CD4-positive, alpha-beta memory T cell (primary cell): ENCODE measurements at regions not wholly inside any gene's neighbourhood (a gene's known extent, or its start where the extent isn't known, plus 50 kb on each side); places are given as distances from the start of the nearest gene placed in this dataset.

Experiments
- CTCF ChIA-PET: fragments of 350-600 bp; sonication (Branson Sonifier 250); formaldehyde crosslinking; loops from one replicate; lab custom pipeline; 2021; ENCODE audit warnings: inconsistent platforms; ENCODE audit not compliant: partially characterized antibody; lab: Charles Lee
- POLR2A ChIA-PET: fragments of 350-600 bp; sonication (Branson Sonifier 250); formaldehyde crosslinking; loops from one replicate; lab custom pipeline; 2021; ENCODE audit not compliant: partially characterized antibody; lab: Charles Lee
- DNase-seq, 5 donors: peaks; one replicate each; pipeline versions ENCODE4 v3.0.0 to v3.0.0-alpha.2; 2020 to 2022; ENCODE audit warnings: mixed read lengths in 1 of 5
- H3K27ac ChIP-seq: one replicate; pipeline ENCODE4 v1.7.0; 2013; ENCODE audit warnings: low read depth, low read length
- H3K27me3 ChIP-seq: 2 replicates; pipeline ENCODE4 v1.7.0; 2013; ENCODE audit warnings: mild to moderate bottlenecking, low read length, moderate library complexity; ENCODE audit not compliant: insufficient read depth
- H3K36me3 ChIP-seq: 2 replicates; pipeline ENCODE4 v1.7.0; 2013; ENCODE audit warnings: mild to moderate bottlenecking, low read length, moderate library complexity; ENCODE audit not compliant: insufficient read depth
- H3K4me1 ChIP-seq: 2 replicates; pipeline ENCODE4 v1.7.0; 2013; ENCODE audit warnings: mild to moderate bottlenecking, low read length, moderate library complexity; ENCODE audit not compliant: insufficient read depth
- H3K4me3 ChIP-seq, 2 donors: one replicate each; pipeline ENCODE4 v1.7.0; 2013; ENCODE audit warnings: low read length in 2 of 2, mild to moderate bottlenecking in 1 of 2
- H3K9me3 ChIP-seq, 2 donors: one replicate each; pipeline ENCODE4 v1.7.0; 2013; ENCODE audit warnings: low read length in 2 of 2, control low read depth in 1 of 2; ENCODE audit not compliant: control insufficient read depth in 1 of 2
- H3K27ac Mint-ChIP-seq, 7 donors: one replicate each; pipeline ENCODE4 v1.8.0; 2020 to 2021; ENCODE audit warnings: mixed read lengths in 7 of 7, mild to moderate bottlenecking in 6 of 7, inconsistent platforms in 3 of 7, moderate library complexity in 3 of 7
- H3K27me3 Mint-ChIP-seq, 2 donors: one replicate each; pipeline ENCODE4 v1.8.0; 2020 to 2021; ENCODE audit warnings: mixed read lengths in 2 of 2
- H3K36me3 Mint-ChIP-seq, 2 donors: one replicate each; pipeline ENCODE4 v1.8.0; 2020 to 2021; ENCODE audit warnings: mixed read lengths in 2 of 2, inconsistent platforms in 1 of 2, mild to moderate bottlenecking in 1 of 2
- H3K4me1 Mint-ChIP-seq, 4 donors: one replicate each; pipeline ENCODE4 v1.8.0; 2020 to 2021; ENCODE audit warnings: mixed read lengths in 4 of 4, mild to moderate bottlenecking in 1 of 4
- H3K4me3 Mint-ChIP-seq, 8 donors: one replicate each; pipeline ENCODE4 v1.8.0; 2020 to 2021; ENCODE audit warnings: mixed read lengths in 8 of 8, mild to moderate bottlenecking in 7 of 8, moderate library complexity in 6 of 8, inconsistent platforms in 3 of 8
- H3K9me3 Mint-ChIP-seq, 8 donors: one replicate each; pipeline ENCODE4 v1.8.0; 2020 to 2021; ENCODE audit warnings: mixed read lengths in 8 of 8, mild to moderate bottlenecking in 5 of 8, inconsistent platforms in 3 of 8, moderate library complexity in 1 of 8
- intact Hi-C: fragments of 100-400 bp; cut with micrococcal nuclease; formaldehyde crosslinking; loops from one replicate; pipeline ENCODE4 v1.15.1; 2023

DNA sequence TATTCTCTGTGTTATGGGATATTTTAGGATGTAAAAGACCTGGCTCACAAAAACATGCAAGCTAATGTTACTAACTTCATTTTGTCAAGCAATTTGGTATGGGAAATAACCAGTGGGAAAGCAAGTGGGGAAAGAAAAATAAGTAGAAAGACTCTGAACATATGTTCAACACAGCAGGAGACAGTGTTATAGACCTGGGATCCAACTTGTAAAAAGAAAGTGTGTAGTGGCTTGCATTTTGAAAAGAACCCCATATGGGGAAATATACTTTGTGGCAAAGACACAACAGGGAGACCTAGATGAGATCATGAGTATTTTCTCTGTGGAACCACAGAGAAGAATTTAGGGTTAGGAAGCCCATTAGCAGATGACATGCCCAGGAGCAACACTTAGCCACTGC lies 212.7 kb upstream of the NRIP1 start:
- Mint-ChIP-seq H3K36me3 (no peaks in the 10 kb centered on the region), H3K27ac (no peak overlapping the region), H3K4me3 (no peak overlapping the region), H3K9me3 (no peaks in the 10 kb centered on the region), H3K4me1 (no peaks in the 10 kb centered on the region), H3K27me3 (peaks cover 0 to 2% of the 10 kb centered on the region in 2 donors)
- CTCF ChIA-PET, result no interaction called here
- H3K4me1 ChIP-seq, result no peaks in the 10 kb centered on the region
- no peak overlapping the region for H3K27ac ChIP-seq
- no peak for DNase-seq
- no peaks in the 10 kb centered on the region for H3K36me3 ChIP-seq
- no peaks in the 10 kb centered on the region for H3K27me3 ChIP-seq
- POLR2A ChIA-PET, result no interaction called here
- H3K9me3 ChIP-seq, result no peaks in the 10 kb centered on the region
- intact Hi-C loops, result no loop called here
- H3K4me3 ChIP-seq, result no peak overlapping the region

- Histone ChIP-seq H3K9me3 (no peaks in the 10 kb centered on the region), H3K27ac (no peak overlapping the region), H3K4me1 (no peaks in the 10 kb centered on the region), H3K27me3 (no peaks in the 10 kb centered on the region), H3K36me3 (no peaks in the 10 kb centered on the region), H3K4me3 (no peak overlapping the region)
- H3K9me3 Mint-ChIP-seq, result no peaks in the 10 kb centered on the region
- peaks cover 0 to 2% of the 10 kb centered on the region in 2 donors for H3K27me3 Mint-ChIP-seq
- intact Hi-C loops, result no loop called here
- no peak overlapping the region for H3K4me3 Mint-ChIP-seq
- no peaks in the 10 kb centered on the region for H3K36me3 Mint-ChIP-seq
- ChIA-PET POLR2A (no interaction called here), CTCF (no interaction called here)
- H3K27ac Mint-ChIP-seq, result no peak overlapping the region
- no peaks in the 10 kb centered on the region for H3K4me1 Mint-ChIP-seq
- no peak for DNase-seq
Observed at GRCh38 chr21:15278279-15278678, 213.5 kb upstream of the NRIP1 start.

DNA sequence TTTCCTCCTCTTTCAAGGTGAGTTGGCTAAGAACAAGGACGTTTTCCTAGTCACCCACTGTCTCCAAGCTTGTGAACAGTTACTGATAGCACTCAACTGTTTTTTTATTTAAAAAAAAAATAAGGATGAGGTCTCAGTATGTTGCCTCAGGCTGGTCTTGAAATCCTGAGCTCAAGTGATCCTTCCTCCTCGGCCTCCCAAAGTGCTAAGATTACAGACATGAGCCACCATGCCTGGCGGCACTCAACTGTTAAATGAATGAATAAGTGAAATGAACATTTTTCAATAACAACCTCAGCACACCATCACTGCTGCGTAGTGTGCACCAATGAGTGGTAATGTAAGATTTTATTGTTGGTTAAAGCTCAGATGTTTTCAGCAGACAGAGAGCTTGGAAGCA lies 214.1 kb upstream of the NRIP1 start:
- ChIA-PET POLR2A (no interaction called here), CTCF (no interaction called here)
- Histone ChIP-seq H3K4me3 (no peak overlapping the region), H3K9me3 (no peaks in the 10 kb centered on the region), H3K27me3 (no peaks in the 10 kb centered on the region), H3K4me1 (no peaks in the 10 kb centered on the region), H3K27ac (no peak overlapping the region), H3K36me3 (no peaks in the 10 kb centered on the region)
- Mint-ChIP-seq H3K27ac (no peak overlapping the region), H3K27me3 (peaks cover 0 to 2% of the 10 kb centered on the region in 2 donors), H3K4me1 (no peaks in the 10 kb centered on the region), H3K9me3 (no peaks in the 10 kb centered on the region), H3K4me3 (no peak overlapping the region), H3K36me3 (no peaks in the 10 kb centered on the region)
- intact Hi-C loops, result no loop called here
- DNase-seq, result no peak

GRCh38 chr21:15279482-15279881 lies 214.7 kb upstream of the NRIP1 start:
- H3K27ac Mint-ChIP-seq, result no peak overlapping the region
- H3K27me3 Mint-ChIP-seq, result peaks cover 1 to 2% of the 10 kb centered on the region in 2 donors
- no peak for DNase-seq
- H3K36me3 Mint-ChIP-seq, result no peaks in the 10 kb centered on the region
- no peaks in the 10 kb centered on the region for H3K36me3 ChIP-seq
- no peak overlapping the region for H3K27ac ChIP-seq
- no peaks in the 10 kb centered on the region for H3K27me3 ChIP-seq
- ChIA-PET CTCF (no interaction called here), POLR2A (no interaction called here)
- H3K4me1 ChIP-seq, result no peaks in the 10 kb centered on the region
- H3K9me3 ChIP-seq, result no peaks in the 10 kb centered on the region
- intact Hi-C loops, result no loop called here
- H3K4me1 Mint-ChIP-seq, result no peaks in the 10 kb centered on the region
- H3K4me3 ChIP-seq, result no peak overlapping the region
- no peaks in the 10 kb centered on the region for H3K9me3 Mint-ChIP-seq
- no peak overlapping the region for H3K4me3 Mint-ChIP-seq

GRCh38 chr21:15281714-15282113 lies 216.9 kb upstream of the NRIP1 start:
- Mint-ChIP-seq H3K36me3 (no peaks in the 10 kb centered on the region), H3K4me3 (no peak overlapping the region), H3K27me3 (peaks cover 1 to 4% of the 10 kb centered on the region in 2 donors), H3K4me1 (no peaks in the 10 kb centered on the region), H3K27ac (no peak overlapping the region), H3K9me3 (peaks cover 0 to 3% (median 0%) of the 10 kb centered on the region in 8 donors)
- H3K36me3 ChIP-seq, result no peaks in the 10 kb centered on the region
- no peak for DNase-seq
- ChIA-PET CTCF (no interaction called here), POLR2A (no interaction called here)
- H3K4me3 ChIP-seq, result no peak overlapping the region
- no peaks in the 10 kb centered on the region for H3K27me3 ChIP-seq
- no peak overlapping the region for H3K27ac ChIP-seq
- intact Hi-C loops, result no loop called here
- H3K9me3 ChIP-seq, result no peaks in the 10 kb centered on the region
- no peaks in the 10 kb centered on the region for H3K4me1 ChIP-seq

- Mint-ChIP-seq H3K9me3 (peaks cover 0 to 3% (median 0%) of the 10 kb centered on the region in 8 donors), H3K4me3 (no peak overlapping the region), H3K27me3 (peaks cover 1 to 4% of the 10 kb centered on the region in 2 donors), H3K27ac (no peak overlapping the region), H3K4me1 (no peaks in the 10 kb centered on the region), H3K36me3 (no peaks in the 10 kb centered on the region)
- Histone ChIP-seq H3K4me1 (no peaks in the 10 kb centered on the region), H3K4me3 (no peak overlapping the region), H3K36me3 (no peaks in the 10 kb centered on the region), H3K9me3 (no peaks in the 10 kb centered on the region), H3K27ac (no peak overlapping the region), H3K27me3 (no peaks in the 10 kb centered on the region)
- DNase-seq, result no peak
- ChIA-PET CTCF (no interaction called here), POLR2A (no interaction called here)
- intact Hi-C loops, result no loop called here
Observed at GRCh38 chr21:15282665-15283064, 217.9 kb upstream of the NRIP1 start.

GRCh38 chr21:15283138-15283537 lies 218.3 kb upstream of the NRIP1 start:
- no peaks in the 10 kb centered on the region for H3K36me3 ChIP-seq
- no peak overlapping the region for H3K4me3 ChIP-seq
- no peaks in the 10 kb centered on the region for H3K4me1 Mint-ChIP-seq
- no peaks in the 10 kb centered on the region for H3K9me3 ChIP-seq
- intact Hi-C loops, result no loop called here
- peaks cover 0 to 3% (median 0%) of the 10 kb centered on the region in 8 donors for H3K9me3 Mint-ChIP-seq
- CTCF ChIA-PET, result no interaction called here
- H3K27me3 Mint-ChIP-seq, result peaks cover 1 to 4% of the 10 kb centered on the region in 2 donors
- no peaks in the 10 kb centered on the region for H3K27me3 ChIP-seq
- no peak overlapping the region for H3K4me3 Mint-ChIP-seq
- POLR2A ChIA-PET, result no interaction called here
- no peaks in the 10 kb centered on the region for H3K4me1 ChIP-seq
- no peak for DNase-seq
- H3K27ac Mint-ChIP-seq, result no peak overlapping the region
- no peaks in the 10 kb centered on the region for H3K36me3 Mint-ChIP-seq
- no peak overlapping the region for H3K27ac ChIP-seq

- no peaks in the 10 kb centered on the region for H3K4me1 ChIP-seq
- H3K27me3 ChIP-seq, result no peaks in the 10 kb centered on the region
- H3K4me1 Mint-ChIP-seq, result no peaks in the 10 kb centered on the region
- peaks cover 0 to 3% (median 0%) of the 10 kb centered on the region in 8 donors for H3K9me3 Mint-ChIP-seq
- no peaks in the 10 kb centered on the region for H3K36me3 Mint-ChIP-seq
- DNase-seq, result no peak
- H3K9me3 ChIP-seq, result no peaks in the 10 kb centered on the region
- H3K4me3 Mint-ChIP-seq, result no peak overlapping the region
- POLR2A ChIA-PET, result no interaction called here
- H3K27me3 Mint-ChIP-seq, result peaks cover 1 to 2% of the 10 kb centered on the region in 2 donors
- CTCF ChIA-PET, result no interaction called here
- intact Hi-C loops, result no loop called here
- no peaks in the 10 kb centered on the region for H3K36me3 ChIP-seq
- H3K27ac ChIP-seq, result no peak overlapping the region
- H3K27ac Mint-ChIP-seq, result no peak overlapping the region
- H3K4me3 ChIP-seq, result no peak overlapping the region
Observed at GRCh38 chr21:15283789-15284188, 219.0 kb upstream of the NRIP1 start.
